Endothelial cell (in vitro differentiated cells): ENCODE measurements at regions not wholly inside any gene's neighbourhood (a gene's known extent, or its start where the extent isn't known, plus 50 kb on each side); places are given as distances from the start of the nearest gene placed in this dataset.

ENCODE experiments used
- DNase-seq: peaks from one replicate; pipeline ENCODE4 v3.0.0; 2021; ENCODE audit warnings: low spot score
- H3K27ac Mint-ChIP-seq: one replicate; pipeline ENCODE4 v1.8.0; 2021; ENCODE audit warnings: mixed read lengths, inconsistent platforms; ENCODE audit not compliant: unreplicated experiment
- H3K27me3 Mint-ChIP-seq: one replicate; pipeline ENCODE4 v1.8.0; 2021; ENCODE audit warnings: mild to moderate bottlenecking, moderate library complexity, mixed read lengths, inconsistent platforms; ENCODE audit not compliant: unreplicated experiment
- H3K36me3 Mint-ChIP-seq: one replicate; pipeline ENCODE4 v1.8.0; 2021; ENCODE audit warnings: mild to moderate bottlenecking, low read depth, mixed read lengths, inconsistent platforms; ENCODE audit not compliant: unreplicated experiment
- H3K4me1 Mint-ChIP-seq: one replicate; pipeline ENCODE4 v1.8.0; 2021; ENCODE audit warnings: mild to moderate bottlenecking, mixed read lengths, inconsistent platforms; ENCODE audit not compliant: unreplicated experiment
- H3K4me3 Mint-ChIP-seq: one replicate; pipeline ENCODE4 v1.8.0; 2021; ENCODE audit warnings: mild to moderate bottlenecking, mixed read lengths, inconsistent platforms; ENCODE audit not compliant: unreplicated experiment
- H3K9me3 Mint-ChIP-seq: one replicate; pipeline ENCODE4 v1.8.0; 2021; ENCODE audit warnings: mixed read lengths, inconsistent platforms; ENCODE audit not compliant: unreplicated experiment
- TF ChIP-seq, protein P1 (sequence below): fragments of 200-600 bp; sonication (generic); IDR thresholded peaks from one replicate; pipeline ENCODE4 v1.5.0; 2021; ENCODE audit warnings: antibody characterized with exemption; ENCODE audit not compliant: unreplicated experiment

DNA sequence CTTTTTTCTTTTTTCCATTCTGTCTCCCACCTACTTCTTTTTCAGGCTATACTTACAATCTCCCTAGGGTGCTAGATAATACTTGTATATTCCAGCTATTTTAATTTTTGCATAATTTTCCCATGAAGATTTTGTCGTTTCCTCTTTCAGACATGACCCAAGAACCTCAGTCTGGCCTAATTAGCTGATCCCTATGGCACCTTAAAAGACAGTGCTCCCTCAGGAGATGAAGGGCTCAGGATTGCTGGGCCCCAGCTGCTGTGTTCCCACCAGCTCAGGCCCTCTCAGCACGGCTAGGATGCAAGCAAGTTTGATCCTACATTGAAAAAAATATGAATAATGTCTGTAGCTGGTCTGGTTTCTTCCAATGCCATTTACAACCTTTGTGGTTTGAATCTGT, 55.0 kb upstream of the RGS5 start:
- DNase-seq, result no peak
- no peaks in the 10 kb centered on the region for H3K27me3 Mint-ChIP-seq
- H3K4me1 Mint-ChIP-seq, result peaks cover 7% of the 10 kb centered on the region

DNA sequence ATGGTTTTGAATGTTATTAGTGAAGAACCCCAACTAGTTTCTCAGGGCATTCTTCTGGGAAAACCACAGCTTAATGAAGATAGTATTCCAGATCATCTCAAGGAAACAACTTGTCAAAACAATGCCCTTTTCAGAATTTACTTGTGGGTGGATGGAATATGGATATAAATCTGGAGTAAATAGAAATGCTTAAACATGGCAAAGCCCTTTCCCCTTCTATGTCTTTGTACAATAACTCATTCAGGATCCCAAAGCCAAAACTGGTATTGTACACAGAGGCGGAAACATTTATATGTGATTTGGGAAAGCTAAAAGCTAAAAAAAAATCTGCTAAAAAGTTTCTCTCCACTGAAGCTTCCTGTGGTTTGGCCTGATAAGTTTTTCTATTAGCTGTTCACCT, 55.5 kb upstream of the RGS5 start:
- Mint-ChIP-seq H3K4me1 (peaks cover 7% of the 10 kb centered on the region), H3K4me3 (no peak overlapping the region), H3K27ac (no peak overlapping the region), H3K27me3 (no peaks in the 10 kb centered on the region), H3K36me3 (no peaks in the 10 kb centered on the region), H3K9me3 (no peaks in the 10 kb centered on the region)
- DNase-seq, result no peak
- TF ChIP-seq, protein P1, sequence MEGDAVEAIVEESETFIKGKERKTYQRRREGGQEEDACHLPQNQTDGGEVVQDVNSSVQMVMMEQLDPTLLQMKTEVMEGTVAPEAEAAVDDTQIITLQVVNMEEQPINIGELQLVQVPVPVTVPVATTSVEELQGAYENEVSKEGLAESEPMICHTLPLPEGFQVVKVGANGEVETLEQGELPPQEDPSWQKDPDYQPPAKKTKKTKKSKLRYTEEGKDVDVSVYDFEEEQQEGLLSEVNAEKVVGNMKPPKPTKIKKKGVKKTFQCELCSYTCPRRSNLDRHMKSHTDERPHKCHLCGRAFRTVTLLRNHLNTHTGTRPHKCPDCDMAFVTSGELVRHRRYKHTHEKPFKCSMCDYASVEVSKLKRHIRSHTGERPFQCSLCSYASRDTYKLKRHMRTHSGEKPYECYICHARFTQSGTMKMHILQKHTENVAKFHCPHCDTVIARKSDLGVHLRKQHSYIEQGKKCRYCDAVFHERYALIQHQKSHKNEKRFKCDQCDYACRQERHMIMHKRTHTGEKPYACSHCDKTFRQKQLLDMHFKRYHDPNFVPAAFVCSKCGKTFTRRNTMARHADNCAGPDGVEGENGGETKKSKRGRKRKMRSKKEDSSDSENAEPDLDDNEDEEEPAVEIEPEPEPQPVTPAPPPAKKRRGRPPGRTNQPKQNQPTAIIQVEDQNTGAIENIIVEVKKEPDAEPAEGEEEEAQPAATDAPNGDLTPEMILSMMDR, result no peak

More for the DNA sequence above, 55.0 kb upstream of the RGS5 start:
- H3K9me3 Mint-ChIP-seq, result no peaks in the 10 kb centered on the region
- H3K4me3 Mint-ChIP-seq, result no peak overlapping the region
- H3K27ac Mint-ChIP-seq, result no peak overlapping the region
- TF ChIP-seq, protein P1, result no peak
- no peaks in the 10 kb centered on the region for H3K36me3 Mint-ChIP-seq

DNA sequence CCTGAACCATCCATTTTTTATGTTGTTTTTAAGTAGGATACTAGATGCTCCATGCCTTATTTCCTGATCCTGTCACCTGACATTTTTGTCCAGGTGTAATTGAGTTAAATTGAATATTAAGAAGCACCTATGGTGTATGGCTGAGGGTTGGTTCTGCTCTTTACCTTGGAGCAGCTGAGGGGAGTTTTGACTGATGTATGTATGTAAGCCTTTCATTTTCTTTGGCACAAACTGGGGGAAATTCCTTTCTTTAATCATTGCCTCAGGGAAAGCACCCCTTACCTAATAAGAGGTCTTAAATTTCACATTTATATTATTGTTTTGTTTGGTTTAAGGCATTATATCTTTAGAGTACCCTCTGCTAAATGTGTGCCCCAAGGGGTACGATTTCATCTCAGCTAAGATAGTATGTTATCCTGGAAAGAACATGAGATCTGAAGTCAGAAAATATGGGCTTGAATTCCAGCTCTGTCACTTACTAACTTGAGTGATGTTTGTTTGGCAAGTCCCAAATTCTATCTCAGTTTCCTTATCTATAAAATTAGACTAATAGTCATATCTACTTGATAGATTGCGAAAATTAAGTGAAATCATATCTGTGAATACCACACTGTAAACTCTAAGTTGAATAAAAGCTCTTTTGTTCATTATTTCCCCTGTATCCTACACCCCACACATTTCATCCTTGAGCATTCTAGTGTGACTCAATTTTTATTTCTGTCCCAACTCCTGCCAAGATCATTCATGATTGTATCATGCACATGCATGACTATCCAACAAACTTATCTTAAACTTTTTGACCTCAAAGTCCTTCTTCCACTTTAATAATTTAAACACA, 57.7 kb upstream of the NUF2 start:
- Mint-ChIP-seq H3K27me3 (no peaks in the 10 kb centered on the region), H3K36me3 (no peaks in the 10 kb centered on the region), H3K9me3 (no peaks in the 10 kb centered on the region), H3K4me3 (no peak overlapping the region), H3K27ac (no peak overlapping the region), H3K4me1 (no peaks in the 10 kb centered on the region)
- DNase-seq, result no peak
- TF ChIP-seq, protein P1, result no peak

DNA sequence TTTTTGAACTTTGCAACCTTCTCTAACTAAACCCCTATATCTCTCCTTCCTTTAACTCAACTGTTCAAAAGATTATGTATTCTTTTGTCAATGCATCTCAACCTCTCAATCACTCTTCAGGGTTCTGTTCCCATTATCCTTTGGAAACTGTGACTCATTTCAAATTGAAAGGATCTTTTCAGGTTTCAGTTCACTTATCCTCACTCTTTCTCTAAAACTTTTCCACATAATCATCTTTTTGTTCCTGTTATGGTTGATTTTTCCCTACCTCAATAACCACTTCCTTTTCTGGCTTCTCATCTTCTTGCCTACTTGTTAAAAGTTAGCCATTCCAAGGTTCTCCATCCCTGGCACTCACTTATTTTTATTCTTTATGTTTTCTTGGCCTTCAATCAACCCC, 56.2 kb upstream of the NUF2 start:
- Mint-ChIP-seq H3K4me1 (no peaks in the 10 kb centered on the region), H3K27me3 (no peaks in the 10 kb centered on the region), H3K36me3 (no peaks in the 10 kb centered on the region), H3K9me3 (no peaks in the 10 kb centered on the region), H3K4me3 (no peak overlapping the region), H3K27ac (no peak overlapping the region)
- TF ChIP-seq, protein P1, result no peak
- no peak for DNase-seq

DNA sequence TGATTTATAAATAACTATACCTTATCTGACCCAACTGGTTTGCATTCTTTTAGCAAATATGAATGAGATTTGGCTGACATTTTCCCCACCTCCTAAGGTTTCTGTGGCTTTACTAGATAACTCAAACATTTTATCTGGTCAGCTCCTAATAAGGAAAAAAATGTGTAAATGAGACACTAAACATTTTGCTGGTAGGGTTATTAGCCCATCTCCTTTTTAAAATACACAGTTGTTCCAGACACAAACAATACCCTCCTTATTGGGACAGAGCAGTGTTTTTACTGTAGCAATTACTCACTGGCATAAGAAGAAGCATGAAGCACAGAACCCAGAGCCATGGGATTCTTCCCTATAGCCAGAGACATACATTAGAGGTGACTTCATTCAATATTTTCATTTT, 53.8 kb upstream of the NUF2 start:
- H3K36me3 Mint-ChIP-seq, result no peaks in the 10 kb centered on the region
- TF ChIP-seq, protein P1, result no peak
- peaks cover 9% of the 10 kb centered on the region for H3K4me1 Mint-ChIP-seq
- DNase-seq, result no peak
- H3K27me3 Mint-ChIP-seq, result no peaks in the 10 kb centered on the region
- H3K27ac Mint-ChIP-seq, result no peak overlapping the region
- no peaks in the 10 kb centered on the region for H3K9me3 Mint-ChIP-seq
- H3K4me3 Mint-ChIP-seq, result no peak overlapping the region
